Tibial artery (tissue), 4 donors: ENCODE measurements at regions not wholly inside any gene's neighbourhood (a gene's known extent, or its start where the extent isn't known, plus 50 kb on each side); places are given as distances from the start of the nearest gene placed in this dataset.

Source experiments
- DNase-seq, 2 donors: peaks; one replicate each; pipeline ENCODE4 v3.0.0-alpha.2; 2019
- H3K27ac ChIP-seq, 2 donors: fragments of 200-600 bp; sonication (generic) in 1 of 2; 1 replicate in 1 of 2; 2 replicates in 1 of 2; pipeline ENCODE4 v1.5.1; 2018 to 2019; ENCODE audit warnings: mild to moderate bottlenecking in 1 of 2
- H3K27me3 ChIP-seq, 2 donors: fragments of 200-600 bp; sonication (generic) in 1 of 2; one replicate each; pipeline versions ENCODE4 v1.5.1 to v1.6.0; 2016 to 2019
- H3K36me3 ChIP-seq, 3 donors: fragments of 200-600 bp; sonication (generic) in 2 of 3; one replicate each; pipeline ENCODE4 v1.5.1; 2016 to 2019; ENCODE audit warnings: mild to moderate bottlenecking in 2 of 3
- H3K4me1 ChIP-seq, 4 donors: fragments of 200-600 bp; sonication (generic) in 2 of 4; 1 replicate in 3 of 4; 2 replicates in 1 of 4; pipeline ENCODE4 v1.5.1; 2016 to 2019
- H3K4me3 ChIP-seq, 2 donors: fragments of 200-600 bp; sonication (generic) in 1 of 2; 1 replicate in 1 of 2; 2 replicates in 1 of 2; pipeline ENCODE4 v1.5.1; 2018 to 2019; ENCODE audit warnings: mild to moderate bottlenecking in 2 of 2
- H3K9me3 ChIP-seq, 3 donors: fragments of 200-600 bp; sonication (generic) in 1 of 3; one replicate each; pipeline ENCODE4 v1.5.1; 2016 to 2019
- intact Hi-C: fragments of 100-400 bp; cut with DNase I; formaldehyde crosslinking; loops from one replicate; pipeline ENCODE4 v1.15.0; 2023; ENCODE audit warnings: low total_unique reads
- TF ChIP-seq, protein P1 (sequence below), 2 experiments: fragments of 200-600 bp in 1 of 2; fragments of 450-650 bp in 1 of 2; IDR thresholded peaks; one replicate each; pipeline ENCODE4 v1.5.1; 2017 to 2019; ENCODE audit warnings: antibody characterized with exemption in 2 of 2, mild to moderate bottlenecking in 1 of 2, moderate library complexity in 1 of 2

- Histone ChIP-seq H3K9me3 (no peaks in the 10 kb centered on the region), H3K27me3 (peaks cover 0 to 4% of the 10 kb centered on the region in 2 donors), H3K27ac (no peak overlapping the region), H3K4me3 (no peak overlapping the region), H3K36me3 (no peaks in the 10 kb centered on the region), H3K4me1 (peaks cover 0 to 10% (median 0%) of the 10 kb centered on the region in 4 donors)
- intact Hi-C loops: no loop called here
- TF ChIP-seq, protein P1, sequence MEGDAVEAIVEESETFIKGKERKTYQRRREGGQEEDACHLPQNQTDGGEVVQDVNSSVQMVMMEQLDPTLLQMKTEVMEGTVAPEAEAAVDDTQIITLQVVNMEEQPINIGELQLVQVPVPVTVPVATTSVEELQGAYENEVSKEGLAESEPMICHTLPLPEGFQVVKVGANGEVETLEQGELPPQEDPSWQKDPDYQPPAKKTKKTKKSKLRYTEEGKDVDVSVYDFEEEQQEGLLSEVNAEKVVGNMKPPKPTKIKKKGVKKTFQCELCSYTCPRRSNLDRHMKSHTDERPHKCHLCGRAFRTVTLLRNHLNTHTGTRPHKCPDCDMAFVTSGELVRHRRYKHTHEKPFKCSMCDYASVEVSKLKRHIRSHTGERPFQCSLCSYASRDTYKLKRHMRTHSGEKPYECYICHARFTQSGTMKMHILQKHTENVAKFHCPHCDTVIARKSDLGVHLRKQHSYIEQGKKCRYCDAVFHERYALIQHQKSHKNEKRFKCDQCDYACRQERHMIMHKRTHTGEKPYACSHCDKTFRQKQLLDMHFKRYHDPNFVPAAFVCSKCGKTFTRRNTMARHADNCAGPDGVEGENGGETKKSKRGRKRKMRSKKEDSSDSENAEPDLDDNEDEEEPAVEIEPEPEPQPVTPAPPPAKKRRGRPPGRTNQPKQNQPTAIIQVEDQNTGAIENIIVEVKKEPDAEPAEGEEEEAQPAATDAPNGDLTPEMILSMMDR (IDR thresholded peaks at IDR 0.05): no peak
- no peak for DNase-seq
Observed at GRCh38 chr16:73285436-73286201, 237.7 kb upstream of the ZFHX3 start.

DNA sequence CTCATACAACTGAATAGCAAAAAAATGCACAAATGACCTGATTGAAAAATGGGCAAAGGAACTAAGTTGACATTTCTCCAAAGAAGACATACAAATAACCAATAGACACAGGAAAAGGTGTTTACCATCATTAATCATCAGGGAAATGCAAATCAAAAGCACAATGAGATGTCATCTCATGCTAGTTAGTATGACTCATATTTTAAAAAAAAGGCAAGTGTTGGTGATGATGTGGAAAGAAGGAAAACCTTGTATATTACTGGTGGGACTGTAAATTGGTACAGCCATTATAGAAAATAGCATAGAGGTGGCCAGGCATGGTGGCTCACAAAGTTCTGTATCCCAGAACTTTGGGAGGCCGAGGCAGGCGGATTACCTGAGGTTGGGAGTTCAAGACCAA is 232.5 kb upstream of the ZFHX3 start:
- H3K9me3 ChIP-seq: no peaks in the 10 kb centered on the region
- intact Hi-C loops: no loop called here
- TF ChIP-seq, protein P1 (IDR thresholded peaks at IDR 0.05): no peak
- no peak overlapping the region for H3K4me3 ChIP-seq
- H3K4me1 ChIP-seq: no peaks in the 10 kb centered on the region
- H3K36me3 ChIP-seq: no peaks in the 10 kb centered on the region
- no peak for DNase-seq
- H3K27ac ChIP-seq: no peak overlapping the region
- no peaks in the 10 kb centered on the region for H3K27me3 ChIP-seq

GRCh38 chr16:73279451-73279850 is 231.5 kb upstream of the ZFHX3 start:
- Histone ChIP-seq H3K27me3 (no peaks in the 10 kb centered on the region), H3K36me3 (no peaks in the 10 kb centered on the region), H3K27ac (no peak overlapping the region), H3K4me3 (no peak overlapping the region), H3K4me1 (no peaks in the 10 kb centered on the region), H3K9me3 (no peaks in the 10 kb centered on the region)
- DNase-seq: no peak
- TF ChIP-seq, protein P1 (IDR thresholded peaks at IDR 0.05): no peak
- intact Hi-C loops: no loop called here

DNA sequence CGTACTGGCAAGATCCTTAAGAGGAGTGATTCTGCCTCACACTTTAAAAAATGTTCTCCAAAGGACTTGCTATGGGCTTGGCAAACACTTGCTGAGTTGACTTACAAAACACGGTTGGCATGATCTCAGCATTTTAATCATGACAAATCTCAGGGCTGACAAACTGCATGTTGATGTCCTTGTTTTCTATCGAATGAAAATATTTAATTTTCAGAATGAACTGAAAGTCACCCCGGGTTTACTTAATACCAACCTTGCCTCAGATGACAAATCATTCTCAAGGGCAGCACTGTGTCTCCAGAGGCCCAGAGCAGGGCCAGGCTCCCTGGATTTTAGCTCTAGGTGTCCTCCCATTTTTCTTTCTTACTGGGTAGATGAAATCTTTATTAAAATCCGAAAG is 229.1 kb upstream of the ZFHX3 start:
- Histone ChIP-seq H3K27ac (no peak overlapping the region), H3K36me3 (no peaks in the 10 kb centered on the region), H3K9me3 (no peaks in the 10 kb centered on the region), H3K4me3 (no peak overlapping the region), H3K4me1 (no peaks in the 10 kb centered on the region), H3K27me3 (no peaks in the 10 kb centered on the region)
- intact Hi-C loops: no loop called here
- TF ChIP-seq, protein P1 (IDR thresholded peaks at IDR 0.05): no peak
- no peak for DNase-seq

- Histone ChIP-seq H3K4me1 (no peaks in the 10 kb centered on the region), H3K9me3 (no peaks in the 10 kb centered on the region), H3K27ac (no peak overlapping the region), H3K4me3 (no peak overlapping the region), H3K27me3 (no peaks in the 10 kb centered on the region), H3K36me3 (no peaks in the 10 kb centered on the region)
- TF ChIP-seq, protein P1 (IDR thresholded peaks at IDR 0.05): no peak
- intact Hi-C loops: no loop called here
- DNase-seq: no peak
Observed at GRCh38 chr16:73275448-73275847, 227.5 kb upstream of the ZFHX3 start.
